GM21423 (cell line): ENCODE measurements at regions not wholly inside any gene's neighbourhood (a gene's known extent, or its start where the extent isn't known, plus 50 kb on each side); places are given as distances from the start of the nearest gene placed in this dataset.
"Not testable (repeated sequence)": the region's sequence is repeated elsewhere in the genome, so short reads cannot be mapped to it uniquely, and the experiment has no call there.

Experiments
- ATAC-seq: cut with Tn5 transposase; IDR thresholded peaks from one replicate; pipeline ENCODE4 v1.9.1; 2021; ENCODE audit warnings: mild to moderate bottlenecking, moderate library complexity; ENCODE audit not compliant: unreplicated experiment

DNA sequence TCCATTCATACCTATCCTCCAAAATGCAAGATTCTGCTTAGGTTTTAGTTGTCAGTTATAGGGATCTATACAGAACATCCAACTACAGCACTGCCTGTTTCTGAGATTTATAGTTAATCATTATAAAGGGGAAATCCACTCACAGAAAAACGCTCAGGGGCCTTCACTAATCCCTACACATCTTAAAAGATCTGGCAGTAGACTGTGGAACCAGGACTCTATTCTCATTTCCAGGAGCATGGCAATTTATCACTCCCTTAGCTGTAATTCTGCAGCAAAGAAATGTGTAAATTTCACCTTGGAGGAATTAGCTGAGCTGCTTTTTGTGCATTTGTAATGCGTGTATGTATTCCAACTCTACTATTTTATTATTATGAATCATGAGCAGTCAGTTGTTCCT, 1128.1 kb upstream of the PRR20A start:
- ATAC-seq, result no peak

DNA sequence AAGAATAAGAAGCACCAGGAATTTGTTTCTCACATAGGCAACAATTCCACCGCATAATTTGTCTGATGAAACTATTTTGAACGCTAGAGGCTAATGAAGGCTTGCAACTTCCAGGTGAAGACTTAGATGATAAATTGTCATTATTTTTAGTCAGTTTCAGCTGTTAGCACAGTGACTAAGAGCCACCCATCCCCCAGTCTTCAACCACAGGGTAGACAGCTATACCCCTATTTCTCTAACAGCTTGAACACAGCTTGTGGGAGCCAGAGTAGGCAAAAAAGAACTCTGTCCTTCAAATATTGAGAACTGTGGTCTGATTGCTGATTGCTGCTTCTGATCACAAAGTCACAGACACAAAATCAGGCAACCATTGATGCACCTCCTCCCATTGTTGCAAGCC, 1124.8 kb upstream of the PRR20A start:
- no peak for ATAC-seq

DNA sequence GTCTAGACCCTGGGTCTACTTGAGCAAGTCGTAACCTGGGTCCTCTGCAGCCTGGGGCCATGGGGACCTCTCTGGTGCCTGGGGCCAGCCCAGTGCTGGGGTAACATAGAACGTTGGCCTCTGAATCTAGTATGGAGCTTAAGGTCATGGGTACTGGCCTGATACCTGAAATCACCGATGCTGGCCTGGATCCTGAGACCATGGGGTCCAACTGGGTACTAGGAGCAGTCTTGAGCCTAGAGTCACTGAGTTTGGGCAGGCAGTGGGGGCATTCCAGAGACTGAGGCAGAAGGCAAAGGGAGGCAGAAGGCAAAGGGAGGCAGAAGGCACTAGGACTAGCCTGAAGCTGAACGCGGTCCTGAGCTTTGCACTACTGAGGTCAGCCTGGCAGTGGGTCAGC, 1121.1 kb upstream of the PRR20A start:
- ATAC-seq, result no peak

DNA sequence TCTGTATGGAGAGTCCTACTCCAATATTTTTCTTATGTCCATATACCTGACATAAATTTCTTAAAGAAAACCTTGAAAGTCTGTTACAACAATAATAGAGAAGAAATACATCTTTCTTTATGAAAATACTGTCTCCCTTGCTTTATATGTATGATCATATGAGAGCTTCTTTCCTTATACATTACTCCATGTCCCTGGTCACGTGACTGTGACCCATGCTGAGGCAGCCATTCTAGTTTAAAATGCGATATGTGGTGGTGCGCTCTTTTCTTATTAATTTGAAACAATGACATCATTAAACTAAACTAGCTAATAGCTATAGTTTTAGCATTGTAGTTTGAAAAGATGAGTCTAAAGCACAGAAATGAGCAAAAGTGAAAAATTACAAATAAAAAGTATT, 1120.3 kb upstream of the PRR20A start:
- no peak for ATAC-seq

DNA sequence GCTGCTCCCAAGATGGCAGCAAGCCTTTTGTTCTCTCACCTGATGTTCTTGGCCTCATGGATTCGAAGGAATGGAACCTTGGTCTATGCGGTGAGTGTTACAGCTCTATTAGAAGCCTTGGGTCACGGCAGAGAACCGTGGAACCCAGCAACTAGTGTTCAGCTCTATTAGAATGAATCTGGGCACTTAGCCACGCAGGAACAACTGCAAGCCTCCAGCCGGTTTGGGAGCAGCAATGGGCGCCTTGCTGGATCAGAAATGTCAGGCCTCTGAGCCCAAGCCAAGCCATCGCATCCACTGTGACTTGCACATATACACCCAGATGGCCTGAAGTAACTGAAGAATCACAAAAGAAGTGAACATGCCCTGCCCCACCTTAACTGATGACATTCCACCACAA, 1100.7 kb upstream of the PRR20A start:
- no peak for ATAC-seq

DNA sequence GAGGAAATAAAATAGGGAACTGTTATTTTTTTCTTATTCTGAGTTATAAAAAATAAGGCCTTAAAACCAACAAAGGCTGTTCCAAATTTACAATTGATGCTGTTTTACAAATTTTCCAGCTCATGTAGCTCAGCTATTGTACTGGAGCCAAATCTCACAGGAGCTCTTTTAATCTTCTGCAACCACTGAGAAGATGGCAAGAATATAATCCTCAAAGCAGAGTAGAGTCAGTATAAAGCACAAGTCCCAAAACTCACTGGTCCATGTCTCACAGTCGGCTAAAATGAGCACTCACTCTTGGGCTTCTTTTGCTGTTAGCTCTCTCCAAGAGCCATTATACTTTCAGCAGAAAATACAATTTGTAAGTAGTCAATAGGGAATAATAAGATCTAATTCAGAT, 1074.4 kb upstream of the PRR20A start:
- ATAC-seq, result no peak

DNA sequence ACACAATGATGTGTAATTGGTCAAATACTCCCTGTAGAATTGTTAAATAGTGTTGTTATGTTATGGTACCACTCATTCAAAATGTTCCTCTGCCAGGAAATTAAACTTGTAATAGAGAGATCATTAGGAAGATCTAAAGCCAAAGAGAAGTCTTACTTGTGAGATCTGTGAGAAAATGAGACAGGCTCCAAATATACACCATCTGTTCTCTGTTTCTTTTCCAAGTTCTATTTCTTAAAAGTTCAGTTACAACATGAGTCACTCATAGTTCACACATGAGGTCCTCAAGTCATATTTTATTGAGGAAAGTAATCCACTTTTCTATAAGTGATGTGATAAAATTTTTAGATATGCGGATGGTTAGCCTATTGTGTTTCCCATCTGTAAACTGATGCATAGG, 1038.1 kb upstream of the PRR20A start:
- no peak for ATAC-seq

DNA sequence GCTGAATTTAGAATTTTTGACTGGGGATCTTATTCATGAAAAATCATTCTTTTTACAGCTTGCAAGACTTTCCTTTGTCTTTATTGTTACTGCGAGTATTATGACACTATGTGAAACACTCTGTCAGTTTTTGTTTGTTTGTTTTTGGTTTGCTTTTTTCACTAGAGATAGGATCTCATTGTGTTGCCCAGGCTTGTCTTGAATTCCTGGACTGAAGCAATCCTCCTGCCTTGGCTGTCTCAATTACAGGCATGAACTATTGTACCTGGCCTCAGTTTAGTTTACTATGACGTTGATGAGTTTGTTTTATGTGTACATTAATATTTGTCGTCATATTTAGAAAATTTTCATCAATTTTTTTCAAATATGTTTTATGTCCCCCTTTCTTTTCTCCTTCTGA, 1030.0 kb upstream of the PRR20A start:
- no peak for ATAC-seq

DNA sequence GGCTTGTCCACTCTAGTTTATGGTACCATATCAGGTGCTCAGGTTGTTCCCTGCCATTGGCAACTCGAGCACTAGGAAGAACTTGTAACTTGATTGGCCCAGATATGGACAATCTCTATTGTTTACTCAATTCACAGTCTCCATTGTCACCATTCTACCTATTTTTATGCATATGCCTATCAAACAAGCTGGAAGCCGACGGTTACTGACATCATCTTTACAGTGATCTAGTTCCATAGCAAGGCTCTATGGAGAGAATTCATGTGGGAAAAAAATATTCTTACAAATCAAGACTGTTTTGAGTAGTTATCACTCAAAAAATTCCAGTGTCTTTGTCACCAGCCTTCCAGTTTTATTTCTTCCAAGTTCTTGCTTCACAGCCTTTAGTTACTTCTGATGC, 1006.2 kb upstream of the PRR20A start:
- ATAC-seq, result no peak

DNA sequence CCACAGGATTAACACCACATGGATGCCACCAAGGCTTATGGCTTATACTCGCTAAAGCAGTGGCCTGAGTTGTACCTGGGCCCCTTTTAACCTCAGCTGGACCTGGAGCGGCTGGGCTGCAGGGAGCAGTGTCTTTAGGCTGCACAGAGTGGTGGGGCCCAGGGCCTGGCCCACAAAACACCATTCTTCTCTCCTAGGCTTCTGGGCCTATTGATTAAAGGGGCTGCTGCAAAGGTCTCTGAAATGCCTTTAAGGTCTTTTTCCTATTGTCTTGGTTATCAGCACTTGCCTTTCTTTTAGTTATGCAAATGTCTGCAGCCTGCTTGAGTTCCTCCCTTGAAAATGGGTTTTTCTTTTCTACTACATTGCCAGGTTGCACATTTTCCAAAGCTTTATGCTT, 973.9 kb upstream of the PRR20A start:
- ATAC-seq, result no peak

DNA sequence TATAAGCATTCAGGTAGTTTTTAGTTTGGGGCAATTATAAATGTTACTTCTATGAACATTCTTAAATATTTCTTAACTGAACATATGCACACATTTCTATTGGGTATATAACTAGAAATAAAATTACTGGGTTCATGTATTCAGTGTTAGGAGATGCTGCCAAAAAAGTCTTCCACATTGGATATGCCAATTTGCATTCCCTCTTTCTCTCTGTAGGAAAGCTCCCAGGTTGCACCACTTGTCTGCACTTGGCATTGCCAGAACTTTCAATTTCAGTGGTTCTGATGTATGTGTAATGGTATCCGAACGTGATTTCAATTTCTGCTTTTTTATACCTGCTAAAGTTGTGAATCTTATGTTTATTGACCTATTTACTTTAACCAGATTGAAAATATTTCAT, 972.1 kb upstream of the PRR20A start:
- no peak for ATAC-seq

DNA sequence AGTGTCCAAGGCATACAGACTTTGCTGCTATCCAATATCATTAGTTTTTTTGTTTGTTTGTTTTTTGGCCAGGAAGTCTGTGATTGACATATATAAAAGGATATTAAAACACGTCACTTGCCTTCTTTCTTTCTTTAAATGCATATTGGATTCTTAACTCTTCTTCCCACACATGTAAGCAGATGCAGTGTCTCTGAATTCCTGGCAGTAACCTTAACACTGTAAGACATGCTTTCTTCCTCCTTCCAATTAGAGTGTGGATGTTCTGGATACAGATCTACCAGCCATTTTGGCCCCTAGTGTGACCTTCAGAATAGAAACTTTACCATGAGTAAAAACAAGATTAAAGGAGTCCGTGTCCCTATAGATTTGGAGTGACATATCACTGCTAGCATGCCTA, 967.4 kb upstream of the PRR20A start:
- ATAC-seq, result no peak

DNA sequence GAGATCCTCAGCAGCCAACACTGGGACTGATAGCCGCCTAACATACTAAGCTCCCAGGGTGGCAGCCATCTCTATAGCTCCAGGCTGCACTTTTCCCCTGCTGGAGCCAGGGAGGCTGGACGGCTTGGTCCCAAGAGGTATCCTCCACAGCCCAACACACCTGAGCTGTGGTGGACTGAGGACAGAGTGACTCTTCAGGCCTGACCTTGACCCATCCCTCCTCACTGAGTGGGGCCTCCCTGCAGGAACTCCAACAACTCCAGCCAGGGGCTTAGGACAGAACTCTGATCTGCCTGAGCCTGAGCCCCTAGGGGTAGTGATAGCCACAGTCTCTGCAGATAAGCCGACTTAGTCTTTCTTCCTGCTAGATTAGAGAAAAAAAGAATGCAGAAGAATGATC, 958.1 kb upstream of the PRR20A start:
- ATAC-seq, result no peak

DNA sequence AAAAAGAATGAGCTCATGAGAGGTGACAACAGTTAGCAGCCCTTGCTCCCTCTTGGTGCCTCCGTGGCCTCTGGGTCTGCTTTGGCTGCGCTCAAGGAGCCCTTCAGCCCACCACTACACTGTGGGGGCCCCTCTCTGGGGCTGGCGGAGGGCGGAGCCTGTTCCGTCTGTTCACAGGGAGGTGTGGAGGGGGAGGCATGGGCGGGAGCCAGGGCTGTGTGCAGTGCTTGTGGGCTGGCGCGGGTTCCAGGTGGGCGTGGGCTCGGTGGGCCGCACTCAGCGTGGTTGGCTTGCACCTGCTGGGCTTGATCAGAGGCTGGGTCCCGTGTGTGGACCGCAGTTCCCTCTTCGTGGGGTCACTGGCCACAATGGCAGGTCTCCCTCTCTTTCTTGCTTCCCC, 953.4 kb upstream of the PRR20A start:
- ATAC-seq, result no peak

DNA sequence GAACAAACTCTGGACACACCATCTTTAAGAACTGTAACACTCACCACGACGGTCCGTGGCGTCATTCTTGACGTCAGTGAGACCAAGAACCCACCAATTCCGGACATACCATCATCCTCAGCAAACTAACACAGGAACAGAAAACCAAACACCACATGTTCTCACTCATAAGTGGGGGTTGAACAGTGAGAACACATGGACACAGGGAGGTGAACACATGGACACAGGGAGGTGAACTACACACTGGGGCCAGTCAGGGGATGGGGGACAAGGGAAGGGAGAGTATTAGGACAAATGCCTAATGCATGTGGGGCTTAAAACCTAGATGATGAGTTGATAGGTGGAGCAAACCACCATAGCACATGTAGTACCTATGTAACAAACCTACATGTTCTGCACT, 952.1 kb upstream of the PRR20A start:
- not testable (repeated sequence) for ATAC-seq

DNA sequence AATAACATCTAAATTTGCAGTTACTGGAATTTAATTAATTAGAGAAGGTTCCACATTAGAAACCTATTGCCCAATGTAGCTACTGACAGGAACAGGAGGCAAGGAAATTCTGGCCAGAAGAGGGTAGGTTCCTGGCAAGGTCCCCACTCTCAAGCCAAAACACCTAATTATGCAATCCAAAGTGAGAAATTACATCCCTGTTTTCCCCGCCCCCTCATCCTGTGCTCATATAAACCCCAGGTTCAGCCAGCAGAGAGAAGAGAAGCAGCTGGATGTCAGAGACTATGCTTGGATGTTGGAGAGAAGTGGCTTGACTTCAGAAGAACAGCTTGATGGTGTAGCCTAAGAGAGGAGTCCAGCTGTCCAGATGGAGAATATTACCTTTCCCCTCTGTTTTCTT, 951.3 kb upstream of the PRR20A start:
- ATAC-seq, result no peak

DNA sequence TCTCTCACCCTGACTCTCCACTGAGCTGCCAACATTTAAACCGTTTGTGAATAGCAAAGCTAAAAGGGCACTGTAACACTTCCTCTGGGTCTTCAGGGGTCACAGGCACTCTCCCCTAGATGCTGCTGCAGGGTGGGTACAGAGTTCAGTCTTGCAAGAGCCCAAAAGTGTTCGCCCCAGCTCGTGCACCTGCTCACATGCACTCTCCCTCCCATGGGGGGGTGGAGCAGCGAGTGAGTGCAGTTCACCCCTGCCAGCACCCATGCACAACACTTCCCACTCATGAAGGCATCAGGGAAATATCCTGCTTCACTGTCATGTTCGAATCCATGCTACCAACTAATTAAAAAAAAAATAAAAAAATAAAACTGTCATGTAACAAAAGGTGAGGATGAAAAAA, 950.7 kb upstream of the PRR20A start:
- no peak for ATAC-seq

DNA sequence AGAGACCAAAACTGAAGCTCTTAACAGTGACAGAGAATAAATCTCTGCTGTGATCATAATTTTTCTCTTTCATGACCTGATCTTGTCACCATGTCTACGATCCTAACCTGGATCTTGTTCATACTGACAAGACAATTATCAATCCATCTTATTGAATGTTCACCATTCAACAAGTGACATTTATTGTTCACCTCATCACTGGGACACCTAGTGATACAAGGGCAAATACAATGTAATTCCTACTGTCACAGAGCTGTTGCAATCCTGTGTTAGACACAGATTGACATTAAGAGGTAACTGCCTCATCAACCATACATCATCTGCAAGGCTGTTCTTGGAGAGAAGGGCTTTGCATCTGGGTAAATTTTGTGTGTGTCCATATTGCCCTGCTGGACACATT, 942.4 kb upstream of the PRR20A start:
- no peak for ATAC-seq

DNA sequence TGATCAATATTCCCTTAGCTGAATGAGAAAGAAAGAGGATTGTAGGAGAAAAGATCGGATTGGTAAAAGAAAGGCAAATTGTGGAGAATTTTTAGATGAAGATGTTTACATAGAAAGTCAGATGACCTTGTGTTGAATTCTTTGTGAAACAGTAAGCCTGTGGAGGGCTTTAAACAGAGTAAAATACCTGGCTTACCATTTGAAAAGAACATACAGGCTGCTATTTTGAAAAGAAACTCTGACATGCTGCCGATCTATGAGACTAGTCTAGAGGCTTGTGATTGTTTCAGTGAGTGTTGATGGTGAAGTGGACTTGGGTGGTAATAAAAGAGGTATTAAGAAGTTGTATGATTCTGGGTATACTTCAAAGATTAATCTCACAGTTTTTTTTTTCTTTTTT, 938.9 kb upstream of the PRR20A start:
- ATAC-seq, result no peak

DNA sequence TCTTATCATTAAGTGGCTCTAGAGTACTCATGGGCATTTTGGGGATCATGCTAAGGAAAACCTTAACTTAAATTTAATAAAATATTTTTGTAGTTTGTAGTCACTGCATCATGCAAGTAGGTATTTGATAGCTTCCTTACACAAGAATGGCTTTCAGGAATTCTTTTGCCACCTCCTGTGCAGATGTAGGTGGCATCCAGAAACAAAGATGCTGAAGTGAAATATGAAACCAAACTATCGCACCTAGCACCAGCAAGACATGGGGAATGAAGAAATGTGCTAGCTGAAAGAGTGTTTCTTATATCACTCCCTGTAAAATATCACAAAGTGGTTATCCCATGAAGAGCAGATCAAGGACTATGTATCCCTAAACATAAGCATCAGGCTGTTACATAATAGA, 924.5 kb upstream of the PRR20A start:
- no peak for ATAC-seq

DNA sequence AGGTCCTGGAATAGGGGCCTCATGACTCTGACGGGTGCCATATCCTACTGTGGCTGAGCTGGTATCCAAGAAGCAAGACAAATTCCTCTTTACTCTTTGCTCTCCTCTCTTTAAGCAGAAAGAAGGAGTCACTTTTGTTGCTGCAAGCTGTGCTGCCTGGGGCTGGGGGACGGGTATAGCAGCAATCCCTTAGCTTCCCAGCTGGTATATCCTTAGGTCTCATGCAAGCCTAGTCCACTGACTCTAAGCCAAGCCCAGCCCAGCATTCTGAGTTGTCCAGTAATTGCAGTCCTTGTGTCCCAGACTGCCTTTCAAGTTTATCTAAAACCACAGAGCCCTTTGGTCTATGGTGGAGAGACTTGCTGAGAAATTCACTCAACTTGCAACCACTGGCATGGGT, 893.0 kb upstream of the PRR20A start:
- no peak for ATAC-seq

DNA sequence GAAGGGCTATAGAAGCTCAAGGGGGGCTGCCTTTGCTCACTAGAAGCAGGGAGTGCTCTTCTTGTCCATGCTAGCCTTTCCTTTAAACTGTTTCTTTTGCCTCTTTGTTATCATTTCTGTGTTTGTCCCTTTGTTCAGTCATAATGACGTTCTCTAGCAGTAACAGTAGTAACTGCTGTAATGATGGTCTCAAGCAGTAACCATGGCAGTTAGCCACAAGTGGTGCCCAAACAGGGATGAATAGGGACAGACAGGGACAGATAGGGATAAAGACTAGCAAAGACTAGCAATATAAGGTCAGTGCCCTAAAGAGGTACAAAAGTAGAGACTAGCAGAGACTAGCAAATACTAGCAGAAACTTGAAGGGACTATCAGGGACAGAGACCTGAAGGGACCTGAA, 869.0 kb upstream of the PRR20A start:
- ATAC-seq, result no peak

DNA sequence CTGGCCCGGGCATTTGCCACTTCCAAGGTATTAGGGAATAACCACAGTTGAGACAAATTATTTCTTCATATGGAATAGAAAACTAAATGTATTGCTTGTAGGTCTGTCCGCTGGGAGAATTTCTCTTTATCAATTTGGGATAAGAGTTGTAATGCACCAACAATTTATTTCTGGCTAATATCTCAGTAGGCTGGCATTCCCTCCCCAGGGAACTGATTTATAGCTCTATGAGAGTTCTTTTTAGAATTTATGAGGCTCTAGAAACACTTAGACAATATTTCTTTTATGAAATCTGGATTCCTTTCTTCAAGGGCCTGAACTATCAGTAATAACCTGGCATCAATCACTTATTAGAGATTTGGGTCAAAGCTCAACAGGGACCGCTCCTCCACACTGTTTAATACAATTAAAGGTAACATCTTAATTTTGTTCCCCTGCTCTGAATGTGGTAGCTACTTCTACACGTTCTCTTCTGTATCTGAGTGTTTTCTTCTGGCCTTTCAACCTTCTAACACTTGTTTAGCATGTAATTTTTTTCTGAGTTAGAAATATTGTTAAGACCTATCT, 857.4 kb upstream of the PRR20A start:
- no peak for ATAC-seq

DNA sequence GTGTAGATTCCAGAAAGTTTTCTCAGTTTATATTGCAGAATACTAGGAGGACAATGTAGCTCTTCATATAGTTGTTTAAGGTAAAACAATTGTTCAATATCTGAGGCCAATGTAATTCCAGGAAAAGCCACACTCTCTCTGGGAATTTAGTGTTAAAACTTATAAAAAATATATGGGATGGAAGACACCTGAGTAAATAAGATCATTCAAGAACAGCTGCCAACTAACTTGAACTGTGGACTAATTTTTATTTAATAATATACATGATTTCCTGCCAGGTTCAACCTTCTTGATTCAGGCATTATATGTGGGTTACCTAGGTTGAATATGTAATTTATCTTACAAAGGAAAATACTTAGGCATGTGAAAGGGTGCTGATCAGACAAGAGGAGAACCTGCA, 841.1 kb upstream of the PRR20A start:
- no peak for ATAC-seq
